ENCODE measurements at regions not wholly inside any gene's neighbourhood (a gene's known extent, or its start where the extent isn't known, plus 50 kb on each side); places are given as distances from the start of the nearest gene placed in this dataset.

DNA sequence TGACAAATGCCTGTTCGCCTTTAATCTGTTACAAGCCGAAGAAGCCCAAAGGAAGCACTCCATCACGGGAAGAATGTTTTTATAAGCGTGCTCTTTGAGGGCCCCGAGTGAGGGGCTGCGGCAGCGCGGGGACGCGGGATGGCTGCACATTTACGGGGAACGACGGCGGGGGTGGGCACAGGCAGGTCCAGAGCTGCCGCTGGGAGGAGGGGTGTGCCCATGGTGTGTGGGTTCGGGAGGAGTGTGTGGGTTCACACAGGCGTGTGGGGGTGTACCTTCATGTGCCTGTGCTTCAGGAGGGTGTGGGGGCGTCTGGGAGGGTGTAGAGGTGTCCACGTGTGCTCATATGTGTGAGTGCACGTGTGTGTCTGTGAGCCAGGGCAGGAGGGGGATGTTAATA, 155.9 kb upstream of the ZC3H12A start:
- Mint-ChIP-seq H3K4me3 (no peak overlapping the region), H3K36me3 (no peaks in the 10 kb centered on the region), H3K9me3 (no peaks in the 10 kb centered on the region), H3K4me1 (peaks cover 1% of the 10 kb centered on the region), H3K27me3 (peaks cover 45% of the 10 kb centered on the region), H3K27ac (no peak overlapping the region)
- DNase-seq (no peak), ATAC-seq (ENCODE audit: low read depth) (no peak)
- POLR2A ChIA-PET, result no interaction called here

DNA sequence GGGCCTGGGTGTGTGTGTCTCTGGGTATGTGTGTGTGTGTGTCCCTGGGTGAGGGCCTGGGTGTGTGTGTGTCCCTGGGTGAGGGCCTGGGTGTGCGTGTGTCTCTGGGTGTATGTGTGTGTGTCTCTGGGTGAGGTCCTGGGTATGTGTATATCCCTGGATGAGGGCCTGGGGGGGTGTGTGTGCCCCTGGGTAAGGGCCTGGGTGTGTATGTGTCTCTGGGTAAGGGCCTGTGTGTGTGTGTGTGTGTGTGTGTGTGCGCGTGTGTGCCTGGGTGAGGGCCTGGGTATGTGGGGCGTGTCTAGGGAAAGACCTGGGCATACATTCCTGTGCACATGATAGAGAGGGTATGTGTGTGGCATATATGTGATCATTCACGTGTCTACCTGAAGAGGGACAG, 155.1 kb upstream of the ZC3H12A start:
- H3K36me3 Mint-ChIP-seq, result no peaks in the 10 kb centered on the region
- no peak for ATAC-seq (ENCODE audit: low read depth)
- peaks cover 46% of the 10 kb centered on the region for H3K27me3 Mint-ChIP-seq
- POLR2A ChIA-PET, result no interaction called here
- H3K27ac Mint-ChIP-seq, result no peak overlapping the region
- no peak for DNase-seq
- no peak overlapping the region for H3K4me3 Mint-ChIP-seq
- peaks cover 1% of the 10 kb centered on the region for H3K9me3 Mint-ChIP-seq
- H3K4me1 Mint-ChIP-seq, result peaks cover 1% of the 10 kb centered on the region

DNA sequence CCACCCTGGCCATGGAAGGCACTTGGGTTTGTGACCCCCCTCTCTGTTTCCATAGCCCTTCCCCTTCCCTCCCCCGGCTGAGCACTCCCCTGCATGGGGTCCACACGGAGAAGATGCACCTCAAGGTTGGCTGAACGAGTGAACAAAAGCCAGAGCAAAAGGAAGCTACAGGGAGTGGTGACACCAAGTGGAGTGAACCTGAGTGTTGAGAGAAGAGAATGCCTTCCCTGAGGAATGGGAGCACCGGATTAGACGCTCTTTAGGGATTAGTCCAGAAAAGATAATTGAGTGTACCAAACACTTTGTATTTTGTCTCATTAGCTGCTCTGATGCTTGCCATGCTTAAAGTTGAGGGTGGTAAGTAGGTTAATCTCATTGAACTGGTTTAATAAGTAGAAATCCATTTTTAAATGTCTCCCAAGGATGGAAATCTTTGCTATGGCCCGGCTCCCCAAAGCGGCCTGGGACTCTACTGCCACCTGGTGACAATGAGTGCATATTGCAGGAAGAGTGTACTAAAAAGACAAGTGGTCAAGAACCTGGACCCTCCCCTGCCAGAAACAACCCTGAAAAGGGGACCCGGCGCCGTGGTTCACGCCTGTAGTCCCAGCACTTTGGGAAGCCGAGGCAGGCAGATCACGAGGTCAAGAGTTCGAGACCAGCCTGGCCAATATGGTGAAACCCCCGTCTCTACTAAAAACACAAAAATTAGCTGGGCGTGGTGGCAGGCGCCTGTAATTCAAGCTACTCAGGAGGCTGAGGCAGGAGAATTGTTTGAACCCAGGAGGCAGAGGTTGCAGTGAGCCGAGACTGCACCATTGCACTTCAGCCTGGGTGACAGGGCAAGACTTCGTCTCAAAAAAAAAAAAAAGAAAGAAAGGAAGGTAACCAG, 150.6 kb upstream of the ZC3H12A start:
- Mint-ChIP-seq H3K27me3 (peaks cover 25% of the 10 kb centered on the region), H3K4me3 (no peak overlapping the region), H3K4me1 (peaks cover under 1% of the 10 kb centered on the region), H3K9me3 (peaks cover 1% of the 10 kb centered on the region), H3K27ac (no peak overlapping the region), H3K36me3 (no peaks in the 10 kb centered on the region)
- ATAC-seq (ENCODE audit: low read depth), result no peak
- POLR2A ChIA-PET, result no interaction called here
- no peak for DNase-seq

DNA sequence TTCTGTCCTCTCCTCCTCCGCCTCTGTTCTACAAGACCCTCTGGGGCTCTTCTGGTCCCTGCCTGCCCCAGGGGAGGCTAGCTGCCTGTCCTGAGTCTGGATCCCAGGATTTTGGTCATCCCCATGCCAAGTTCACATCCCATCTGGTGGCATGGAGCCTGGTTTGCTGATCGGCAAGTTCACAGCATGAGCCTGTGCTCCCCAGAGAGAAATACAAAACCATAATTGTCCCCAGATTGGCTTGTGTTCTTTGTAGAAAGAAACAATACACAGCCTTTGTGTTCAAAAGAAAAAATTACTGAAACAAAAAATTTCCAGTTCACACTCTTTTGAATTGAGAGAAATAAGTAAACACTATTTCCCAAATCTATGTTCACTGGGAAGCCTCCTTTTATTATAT, 149.4 kb upstream of the ZC3H12A start:
- H3K4me1 Mint-ChIP-seq, result no peaks in the 10 kb centered on the region
- H3K27ac Mint-ChIP-seq, result no peak overlapping the region
- peaks cover 1% of the 10 kb centered on the region for H3K9me3 Mint-ChIP-seq
- POLR2A ChIA-PET, result no interaction called here
- DNase-seq (no peak), ATAC-seq (ENCODE audit: low read depth) (no peak)
- no peaks in the 10 kb centered on the region for H3K36me3 Mint-ChIP-seq
- H3K27me3 Mint-ChIP-seq, result peaks cover 20% of the 10 kb centered on the region
- H3K4me3 Mint-ChIP-seq, result no peak overlapping the region

DNA sequence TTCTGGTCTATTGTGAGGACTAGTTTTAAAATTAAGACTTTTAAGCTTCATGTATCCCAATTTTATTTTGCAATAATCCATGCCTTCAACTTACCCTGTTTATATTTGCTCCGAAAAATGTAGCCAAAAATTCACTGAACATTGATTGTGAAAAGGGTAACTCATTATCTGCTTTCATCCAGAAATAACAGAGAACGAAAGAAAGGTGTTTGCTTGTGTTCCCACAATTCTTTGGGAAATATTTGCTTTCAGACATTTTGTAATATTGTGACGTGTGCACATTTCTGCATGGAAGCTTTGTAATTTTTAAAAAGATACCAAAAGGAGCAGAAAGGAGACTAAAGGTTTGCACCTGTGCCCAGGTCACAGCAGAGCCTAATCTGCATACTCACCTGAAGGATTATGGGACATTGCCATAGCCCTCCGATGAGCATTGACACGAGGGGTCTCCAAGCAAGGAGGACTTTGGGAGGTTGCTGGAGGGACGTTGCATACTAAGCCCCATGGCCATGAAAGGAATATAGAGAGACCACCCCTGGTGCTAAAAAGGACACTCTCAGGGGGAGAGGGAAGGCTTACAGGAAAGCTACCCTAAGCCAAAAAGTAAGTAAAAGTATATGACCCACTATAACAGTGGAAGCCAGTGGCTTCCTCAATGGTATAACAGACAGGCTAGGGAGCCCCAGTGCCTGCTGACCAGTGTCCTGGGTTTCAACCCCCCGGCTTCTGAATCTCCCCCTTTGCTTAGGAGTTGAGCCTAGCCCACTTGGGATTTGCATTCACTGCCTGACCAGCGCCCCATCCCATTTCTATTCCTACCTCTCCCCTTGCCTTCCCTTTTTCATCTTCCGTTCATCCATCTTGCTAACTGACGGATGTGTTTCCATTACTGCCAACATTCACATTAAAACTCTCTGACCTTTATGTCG, 148.6 kb upstream of the ZC3H12A start:
- H3K4me1 Mint-ChIP-seq, result no peaks in the 10 kb centered on the region
- peaks cover 1% of the 10 kb centered on the region for H3K9me3 Mint-ChIP-seq
- no peak overlapping the region for H3K4me3 Mint-ChIP-seq
- H3K27ac Mint-ChIP-seq, result no peak overlapping the region
- ATAC-seq (ENCODE audit: low read depth), result no peak
- POLR2A ChIA-PET, result no interaction called here
- H3K27me3 Mint-ChIP-seq, result peaks cover 20% of the 10 kb centered on the region
- no peak for DNase-seq
- H3K36me3 Mint-ChIP-seq, result no peaks in the 10 kb centered on the region

DNA sequence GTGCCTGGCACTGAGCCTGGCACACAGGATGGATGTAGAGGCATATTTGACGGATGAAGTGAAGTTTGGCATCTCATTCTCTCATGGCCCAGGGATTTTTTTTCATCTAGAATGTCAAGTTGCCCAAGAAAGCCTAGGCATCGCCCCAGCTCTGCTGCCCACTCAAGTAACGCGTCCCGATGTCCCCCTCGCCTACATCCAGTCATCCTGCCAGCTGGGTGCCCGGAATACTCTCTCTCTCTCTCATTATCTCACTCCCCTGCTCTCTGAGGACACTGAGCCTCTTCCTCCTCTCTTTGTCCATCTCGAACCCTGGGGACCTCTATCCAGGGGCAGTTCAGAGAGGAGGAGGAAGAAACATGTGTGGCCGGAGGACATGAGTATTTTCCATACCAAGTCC, 142.3 kb upstream of the ZC3H12A start:
- Mint-ChIP-seq H3K27me3 (peaks cover 5% of the 10 kb centered on the region), H3K4me3 (no peak overlapping the region), H3K36me3 (no peaks in the 10 kb centered on the region), H3K27ac (no peak overlapping the region), H3K9me3 (peaks cover 3% of the 10 kb centered on the region), H3K4me1 (no peaks in the 10 kb centered on the region)
- POLR2A ChIA-PET, result no interaction called here
- ATAC-seq (ENCODE audit: low read depth), result no peak
- DNase-seq, result no peak

DNA sequence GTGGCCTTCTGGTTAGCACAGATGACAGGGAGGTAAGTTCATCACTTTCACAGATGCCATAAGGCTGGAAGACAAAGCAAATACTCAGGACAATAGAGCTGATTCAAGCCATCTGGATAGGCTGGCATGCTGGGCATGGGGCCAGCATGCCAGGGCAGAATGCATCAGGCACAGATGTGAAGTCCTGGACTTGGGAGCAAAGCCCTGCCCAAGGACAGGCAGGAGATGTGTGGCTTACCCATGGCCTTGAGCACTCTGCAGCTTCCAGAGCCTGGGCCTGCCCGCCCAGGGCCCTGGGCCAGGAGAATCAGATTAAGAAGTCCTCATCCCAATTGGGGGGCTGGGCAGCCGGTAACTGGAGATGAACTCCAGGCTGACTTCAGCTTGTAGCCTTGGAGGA, 135.7 kb upstream of the ZC3H12A start:
- POLR2A ChIA-PET, result no interaction called here

DNA sequence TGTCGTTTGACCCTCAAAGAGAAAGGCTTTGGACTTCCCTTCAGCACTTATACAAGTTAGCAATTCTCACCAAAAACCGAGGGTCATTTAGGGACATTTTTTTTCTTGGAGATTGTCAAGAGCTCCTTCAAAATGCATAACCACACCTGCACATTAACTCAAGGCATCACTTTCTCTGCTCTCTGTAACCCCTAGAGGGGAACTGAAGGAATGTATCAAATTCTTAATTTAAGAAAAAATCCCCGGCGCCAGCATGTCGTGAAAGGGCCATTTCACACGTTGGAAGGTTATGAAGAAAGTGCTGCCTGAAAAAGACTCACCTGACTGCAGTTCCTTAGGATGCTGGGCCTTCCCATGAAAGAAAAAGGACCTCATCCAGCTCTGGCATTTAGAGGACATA, 131.6 kb upstream of the ZC3H12A start:
- H3K27ac Mint-ChIP-seq, result no peak overlapping the region

More for the DNA sequence above, 135.7 kb upstream of the ZC3H12A start:
- H3K27ac Mint-ChIP-seq, result no peak overlapping the region
- H3K36me3 Mint-ChIP-seq, result no peaks in the 10 kb centered on the region
- H3K27me3 Mint-ChIP-seq, result peaks cover 6% of the 10 kb centered on the region
- no peaks in the 10 kb centered on the region for H3K4me1 Mint-ChIP-seq
- peaks cover 3% of the 10 kb centered on the region for H3K9me3 Mint-ChIP-seq
- ATAC-seq (ENCODE audit: low read depth) (no peak), DNase-seq (no peak)
- H3K4me3 Mint-ChIP-seq, result no peak overlapping the region

DNA sequence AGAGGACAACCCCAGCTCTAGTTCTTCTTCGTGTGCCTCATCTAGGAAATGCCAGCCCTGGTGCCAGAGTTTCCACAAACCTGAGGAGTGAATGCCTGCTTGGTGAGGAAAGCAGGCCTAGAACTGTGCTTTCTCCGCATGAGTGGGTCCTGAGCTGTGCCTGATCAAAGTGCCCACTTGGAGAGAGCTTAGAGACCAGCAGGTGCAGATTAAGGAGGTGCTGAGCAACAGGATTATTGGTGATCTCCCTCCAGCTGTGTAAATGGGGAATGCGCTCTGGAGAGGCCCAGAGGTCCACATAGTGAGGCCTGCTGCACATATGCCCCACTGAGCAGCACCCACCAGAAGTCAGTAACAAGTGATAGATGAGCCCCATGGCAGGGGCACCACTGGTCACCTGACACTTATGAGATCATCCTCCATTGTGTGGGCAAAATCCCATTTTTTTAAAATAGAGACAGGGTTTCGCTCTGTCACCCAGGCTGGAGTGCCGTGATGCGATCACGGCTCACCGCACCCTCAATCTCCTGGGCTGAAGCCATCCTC, 127.2 kb upstream of the ZC3H12A start:
- H3K4me1 Mint-ChIP-seq, result no peaks in the 10 kb centered on the region

More for the DNA sequence above, 131.6 kb upstream of the ZC3H12A start:
- Mint-ChIP-seq H3K36me3 (no peaks in the 10 kb centered on the region), H3K27me3 (peaks cover 6% of the 10 kb centered on the region), H3K4me3 (no peak overlapping the region), H3K9me3 (no peaks in the 10 kb centered on the region), H3K4me1 (no peaks in the 10 kb centered on the region)
- DNase-seq (no peak), ATAC-seq (ENCODE audit: low read depth) (no peak)
- POLR2A ChIA-PET, result no interaction called here

DNA sequence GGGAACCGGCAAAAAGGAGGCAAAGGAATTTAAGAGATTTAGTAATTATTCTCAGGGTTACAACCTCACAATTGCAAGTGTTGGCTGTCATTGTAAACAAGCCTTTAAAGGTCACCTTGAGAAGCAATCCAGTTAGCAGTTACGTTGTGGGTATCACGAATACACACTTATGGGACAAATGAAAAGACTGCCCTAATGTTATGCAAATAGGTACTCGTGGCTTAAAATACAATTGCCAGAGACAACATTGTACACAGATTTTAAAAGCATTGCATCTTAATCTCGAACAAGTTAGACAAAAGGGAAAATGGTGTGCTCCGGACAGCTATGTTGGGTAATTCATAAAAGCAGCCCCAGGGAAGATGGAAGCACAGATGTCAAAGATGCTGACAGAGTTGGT, 120.5 kb upstream of the ZC3H12A start:
- no peaks in the 10 kb centered on the region for H3K9me3 Mint-ChIP-seq
- H3K27me3 Mint-ChIP-seq, result peaks cover 16% of the 10 kb centered on the region
- DNase-seq (no peak), ATAC-seq (ENCODE audit: low read depth) (no peak)
- H3K36me3 Mint-ChIP-seq, result no peaks in the 10 kb centered on the region
- POLR2A ChIA-PET, result no interaction called here
- no peaks in the 10 kb centered on the region for H3K4me1 Mint-ChIP-seq
- H3K4me3 Mint-ChIP-seq, result no peak overlapping the region
- H3K27ac Mint-ChIP-seq, result no peak overlapping the region

More for the DNA sequence above, 127.2 kb upstream of the ZC3H12A start:
- no peak overlapping the region for H3K4me3 Mint-ChIP-seq
- H3K27me3 Mint-ChIP-seq, result peaks cover 5% of the 10 kb centered on the region
- H3K27ac Mint-ChIP-seq, result no peak overlapping the region
- ATAC-seq (ENCODE audit: low read depth) (no peak), DNase-seq (no peak)
- POLR2A ChIA-PET, result no interaction called here
- no peaks in the 10 kb centered on the region for H3K36me3 Mint-ChIP-seq
- H3K9me3 Mint-ChIP-seq, result no peaks in the 10 kb centered on the region

DNA sequence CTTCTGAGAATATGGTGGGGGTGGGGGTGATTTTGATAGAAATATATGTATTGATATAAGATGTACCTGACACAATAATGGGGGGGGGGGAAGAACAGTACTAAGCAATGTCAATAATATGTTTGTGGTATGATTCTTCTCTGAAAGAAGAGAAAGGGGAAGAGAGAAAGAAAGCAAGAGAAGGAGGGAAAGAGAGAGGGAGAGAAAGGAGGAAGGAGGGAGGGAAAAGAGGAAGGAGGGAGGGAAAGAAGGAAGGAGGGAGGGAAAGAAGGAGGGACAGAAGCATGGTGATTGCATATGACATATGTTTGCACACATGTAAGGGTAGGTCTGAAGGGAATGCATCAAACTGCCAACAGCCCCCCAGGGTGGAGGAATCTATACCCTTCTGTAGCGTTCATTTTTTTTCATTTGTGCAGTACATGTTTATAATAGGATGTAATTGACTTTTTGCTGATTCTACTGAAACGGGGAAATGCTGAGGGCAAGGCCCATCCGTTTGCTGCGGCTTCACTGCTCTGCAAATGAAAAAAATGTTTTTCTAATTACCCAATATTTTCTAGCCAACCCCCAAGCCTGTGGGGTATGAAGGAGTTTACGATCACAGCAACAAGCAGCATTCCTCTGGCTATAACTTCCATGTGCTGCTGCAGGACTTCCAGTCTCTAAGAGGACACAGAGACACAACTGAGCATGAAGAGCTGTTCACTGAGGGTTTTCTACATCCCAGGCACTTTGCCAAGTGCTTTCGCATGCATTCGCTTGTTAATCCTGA, 119.3 kb upstream of the ZC3H12A start:
- POLR2A ChIA-PET, result no interaction called here
- Mint-ChIP-seq H3K4me3 (no peak overlapping the region), H3K36me3 (no peaks in the 10 kb centered on the region), H3K27me3 (peaks cover 19% of the 10 kb centered on the region), H3K4me1 (no peaks in the 10 kb centered on the region), H3K9me3 (no peaks in the 10 kb centered on the region), H3K27ac (no peak overlapping the region)
- DNase-seq (no peak), ATAC-seq (ENCODE audit: low read depth) (no peak)

DNA sequence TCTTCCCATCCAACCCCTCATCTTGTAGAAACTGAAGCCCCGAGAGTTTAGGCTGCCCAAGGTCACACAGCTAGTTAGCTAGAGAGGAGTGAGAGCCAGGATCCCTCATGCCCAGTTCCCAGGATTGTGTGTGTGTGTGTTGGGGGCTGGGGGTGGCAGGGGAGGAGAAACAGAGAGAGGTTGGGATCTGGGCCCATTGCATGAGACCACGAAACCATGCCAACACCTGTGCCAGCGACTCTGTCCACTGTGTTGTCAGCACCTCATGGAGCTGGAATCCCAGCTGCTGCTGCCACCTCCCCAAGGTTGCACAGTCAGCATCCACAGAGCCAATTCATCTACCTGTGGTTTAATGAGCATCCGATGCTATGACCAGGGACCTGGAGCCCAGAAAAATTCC, 115.4 kb upstream of the ZC3H12A start:
- no peak overlapping the region for H3K4me3 Mint-ChIP-seq
- H3K36me3 Mint-ChIP-seq, result no peaks in the 10 kb centered on the region
- POLR2A ChIA-PET, result no interaction called here
- H3K4me1 Mint-ChIP-seq, result no peaks in the 10 kb centered on the region
- peaks cover 31% of the 10 kb centered on the region for H3K27me3 Mint-ChIP-seq
- no peaks in the 10 kb centered on the region for H3K9me3 Mint-ChIP-seq
- no peak for ATAC-seq (ENCODE audit: low read depth)
- no peak for DNase-seq
- H3K27ac Mint-ChIP-seq, result no peak overlapping the region

DNA sequence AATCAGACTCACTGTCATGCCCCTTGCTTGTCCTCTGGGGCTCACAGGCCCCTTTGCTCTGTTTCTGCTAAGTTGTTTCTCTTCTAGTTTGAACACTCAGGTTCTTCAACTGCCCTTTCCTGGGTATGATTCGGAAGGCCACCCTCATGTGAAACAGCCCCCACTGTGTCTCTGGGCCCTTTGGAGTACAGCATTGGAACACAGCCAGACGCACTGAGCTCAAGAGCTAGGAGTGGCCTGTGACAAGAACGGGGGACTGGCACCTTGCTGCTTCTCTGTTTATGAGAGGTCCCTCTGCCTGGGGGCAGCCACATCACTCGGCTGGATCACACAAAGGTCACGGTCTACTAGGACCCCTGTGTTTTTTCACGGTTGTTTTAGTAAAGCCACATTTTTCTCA, 114.4 kb upstream of the ZC3H12A start:
- H3K27ac Mint-ChIP-seq, result no peak overlapping the region
- ATAC-seq (ENCODE audit: low read depth) (no peak), DNase-seq (no peak)
- H3K4me1 Mint-ChIP-seq, result no peaks in the 10 kb centered on the region
- H3K4me3 Mint-ChIP-seq, result no peak overlapping the region
- H3K27me3 Mint-ChIP-seq, result peaks cover 36% of the 10 kb centered on the region
- POLR2A ChIA-PET, result no interaction called here
- H3K36me3 Mint-ChIP-seq, result no peaks in the 10 kb centered on the region
- H3K9me3 Mint-ChIP-seq, result no peaks in the 10 kb centered on the region

Measured in activated naive CD8-positive, alpha-beta T cell treated with anti-CD3 and anti-CD28 coated beads, Interleukin-2, amount 10 ng/mL, durations not matched to agents 7 days and 5 days (primary cell).